WTC11 (cell line): ENCODE measurements at regions not wholly inside any gene's neighbourhood (a gene's known extent, or its start where the extent isn't known, plus 50 kb on each side); places are given as distances from the start of the nearest gene placed in this dataset.

Experiments
- ATAC-seq: fragments of 200-7000 bp; cut with Tn5 transposase; 2 replicates; pipeline ENCODE4 v1.10.0; 2021; ENCODE audit warnings: mild to moderate bottlenecking, moderate library complexity
- CTCF ChIA-PET: fragments of 300-600 bp; sonication (Branson Sonifier 250); formaldehyde crosslinking; loops from one replicate; lab custom pipeline; 2021; ENCODE audit warnings: antibody characterized with exemption; lab: Charles Lee
- POLR2A ChIA-PET: fragments of 350-600 bp; sonication (Branson Sonifier 250); formaldehyde crosslinking; loops from one replicate; lab custom pipeline; 2021; ENCODE audit warnings: antibody characterized with exemption; lab: Charles Lee
- DNase-seq: peaks from one replicate; pipeline ENCODE4 v3.0.0; 2021; ENCODE audit warnings: low spot score
- H3K27ac Mint-ChIP-seq: 2 replicates; pipeline ENCODE4 v1.8.0; 2021; ENCODE audit warnings: mixed read lengths
- H3K27me3 Mint-ChIP-seq: 2 replicates; pipeline ENCODE4 v1.8.0; 2021; ENCODE audit warnings: low read depth, mild to moderate bottlenecking, moderate library complexity, mixed read lengths
- H3K36me3 Mint-ChIP-seq: 2 replicates; pipeline ENCODE4 v1.8.0; 2021; ENCODE audit warnings: mixed read lengths
- H3K4me1 Mint-ChIP-seq: 2 replicates; pipeline ENCODE4 v1.8.0; 2022; ENCODE audit warnings: mixed read lengths
- H3K4me3 Mint-ChIP-seq: 2 replicates; pipeline ENCODE4 v1.8.0; 2021; ENCODE audit warnings: mild to moderate bottlenecking, moderate library complexity, mixed read lengths
- H3K9me3 Mint-ChIP-seq: 2 replicates; pipeline ENCODE4 v1.8.0; 2021; ENCODE audit warnings: mixed read lengths
- ATF1 ChIP-seq: sonication (generic); formaldehyde crosslinking; IDR thresholded peaks from 2 replicates; pipeline ENCODE4 v1.8.1; 2023; ENCODE audit warnings: mild to moderate bottlenecking, moderate library complexity, missing genetic modification reagents
- ATF2 ChIP-seq: sonication (generic); formaldehyde crosslinking; IDR thresholded peaks from 2 replicates; pipeline ENCODE4 v1.8.1; 2022; ENCODE audit warnings: low read depth, missing genetic modification reagents, borderline replicate concordance
- ATF3 ChIP-seq: sonication (generic); formaldehyde crosslinking; conservative IDR thresholded peaks from 2 replicates; pipeline ENCODE4 v1.8.1; 2022; ENCODE audit warnings: mild to moderate bottlenecking, missing genetic modification reagents
- CREB1 ChIP-seq: sonication (generic); formaldehyde crosslinking; IDR thresholded peaks from 2 replicates; pipeline ENCODE4 v1.8.0; 2023; ENCODE audit warnings: mild to moderate bottlenecking, missing genetic modification reagents
- ELF4 ChIP-seq: sonication (generic); formaldehyde crosslinking; IDR thresholded peaks from 2 replicates; pipeline ENCODE4 v1.8.1; 2022; ENCODE audit warnings: low read depth, mild to moderate bottlenecking, moderate library complexity, missing genetic modification reagents
- ETV6 ChIP-seq: sonication (generic); formaldehyde crosslinking; IDR thresholded peaks from 2 replicates; pipeline ENCODE4 v1.8.1; 2022; ENCODE audit warnings: mild to moderate bottlenecking, missing genetic modification reagents
- FOXJ3 ChIP-seq: sonication (generic); formaldehyde crosslinking; IDR thresholded peaks from 2 replicates; pipeline ENCODE4 v1.9.0; 2021; ENCODE audit warnings: missing genetic modification reagents, mild to moderate bottlenecking, borderline replicate concordance
- FOXP4 ChIP-seq: sonication (generic); formaldehyde crosslinking; IDR thresholded peaks from 2 replicates; pipeline ENCODE4 v1.8.0; 2022; ENCODE audit warnings: mild to moderate bottlenecking, missing genetic modification reagents
- GABPB1 ChIP-seq: sonication (generic); formaldehyde crosslinking; IDR thresholded peaks from 2 replicates; pipeline ENCODE4 v1.8.1; 2023; ENCODE audit warnings: mild to moderate bottlenecking, missing genetic modification reagents
- HMGA2 ChIP-seq: fragments of 250-450 bp; sonication (Bioruptor Pico); IDR thresholded peaks from 2 replicates; pipeline ENCODE4 v1.4.0; 2021; ENCODE audit warnings: mild to moderate bottlenecking, moderate library complexity
- KAT7 ChIP-seq: sonication (generic); formaldehyde crosslinking; IDR thresholded peaks from 2 replicates; pipeline ENCODE4 v1.8.1; 2023; ENCODE audit warnings: missing genetic modification reagents, mild to moderate bottlenecking, borderline replicate concordance
- MLX ChIP-seq: sonication (generic); formaldehyde crosslinking; IDR thresholded peaks from 2 replicates; pipeline ENCODE4 v1.8.1; 2023; ENCODE audit warnings: mild to moderate bottlenecking, missing genetic modification reagents, moderate library complexity
- OVOL2 ChIP-seq: fragments of 250-450 bp; sonication (Bioruptor Pico); IDR thresholded peaks from 2 replicates; pipeline ENCODE4 v1.9.0; 2021; ENCODE audit warnings: mild to moderate bottlenecking, borderline replicate concordance
- RORB ChIP-seq: fragments of 250-450 bp; sonication (Bioruptor Pico); IDR thresholded peaks from 2 replicates; pipeline ENCODE4 v1.9.0; 2021; ENCODE audit warnings: mild to moderate bottlenecking
- SOX15 ChIP-seq: fragments of 250-450 bp; sonication (Bioruptor Pico); IDR thresholded peaks from 2 replicates; pipeline ENCODE4 v1.9.0; 2021; ENCODE audit warnings: mild to moderate bottlenecking
- SP1 ChIP-seq: sonication (generic); formaldehyde crosslinking; conservative IDR thresholded peaks from 2 replicates; pipeline ENCODE4 v1.8.1; 2022; ENCODE audit warnings: missing genetic modification reagents
- STAT6 ChIP-seq: sonication (generic); formaldehyde crosslinking; conservative IDR thresholded peaks from 2 replicates; pipeline ENCODE4 v1.8.1; 2023; ENCODE audit warnings: mild to moderate bottlenecking, low read depth, missing genetic modification reagents, moderate library complexity
- TCF7 ChIP-seq: sonication (generic); formaldehyde crosslinking; IDR thresholded peaks from 2 replicates; pipeline ENCODE4 v1.8.0; 2022; ENCODE audit warnings: mild to moderate bottlenecking, low read depth, missing genetic modification reagents, moderate library complexity
- ZNF396 ChIP-seq: fragments of 250-450 bp; sonication (Bioruptor Pico); IDR thresholded peaks from 2 replicates; pipeline ENCODE4 v1.8.0; 2021; ENCODE audit warnings: mild to moderate bottlenecking, moderate library complexity, borderline replicate concordance
- ZNF425 ChIP-seq: fragments of 250-450 bp; sonication (Bioruptor Pico); conservative IDR thresholded peaks from 2 replicates; pipeline ENCODE4 v1.9.0; 2021; ENCODE audit warnings: mild to moderate bottlenecking
- ZNF671 ChIP-seq: fragments of 250-450 bp; sonication (Bioruptor Pico); IDR thresholded peaks from 2 replicates; pipeline ENCODE4 v1.8.0; 2021; ENCODE audit warnings: mild to moderate bottlenecking
- ZSCAN18 ChIP-seq: fragments of 250-450 bp; sonication (Bioruptor Pico); IDR thresholded peaks from 2 replicates; pipeline ENCODE4 v2.1.2; 2022; ENCODE audit warnings: mild to moderate bottlenecking, moderate library complexity

- TF ChIP-seq STAT6 (CRISPR knock-in tag) (no peak), ZNF396 (CRISPR knock-in tag) (no peak), ATF3 (CRISPR knock-in tag) (no peak), ELF4 (CRISPR knock-in tag) (no peak), ETV6 (CRISPR knock-in tag) (no peak), ZNF671 (CRISPR knock-in tag) (no peak), SOX15 (CRISPR knock-in tag) (no peak), ZNF425 (CRISPR knock-in tag) (no peak)
- TF ChIP-seq, all 79 proteins: peak for 0
Observed at GRCh38 chr1:199937161-199937560, 90.3 kb upstream of the NR5A2 start (continued).

- ChIA-PET POLR2A (no interaction called here), CTCF (no interaction called here)
- H3K27ac Mint-ChIP-seq = no peak overlapping the region
- no peaks in the 10 kb centered on the region for H3K4me1 Mint-ChIP-seq
- no peaks in the 10 kb centered on the region for H3K36me3 Mint-ChIP-seq
- H3K27me3 Mint-ChIP-seq = no peaks in the 10 kb centered on the region
- H3K4me3 Mint-ChIP-seq = no peak overlapping the region
- no peak for TF ChIP-seq OVOL2 (CRISPR knock-in tag)
- TF ChIP-seq GABPB1 = no peak
- TF ChIP-seq RORB (CRISPR knock-in tag) = no peak
- TF ChIP-seq SP1 (CRISPR knock-in tag) = no peak
- TF ChIP-seq ATF1 (CRISPR knock-in tag) = no peak
- no peak for TF ChIP-seq HMGA2 (CRISPR knock-in tag)
- no peak for TF ChIP-seq FOXP4 (CRISPR knock-in tag)
- no peak for TF ChIP-seq CREB1
- no peak for TF ChIP-seq ATF3 (CRISPR knock-in tag)
- no peak for TF ChIP-seq FOXJ3 (CRISPR knock-in tag)
- no peak for TF ChIP-seq ATF2
- TF ChIP-seq MLX = no peak
- TF ChIP-seq KAT7 (CRISPR knock-in tag) = no peak
- no peak for TF ChIP-seq ZSCAN18 (CRISPR knock-in tag)
- no peak for TF ChIP-seq TCF7 (CRISPR knock-in tag)
- TF ChIP-seq, all 79 proteins: peak for 0
- H3K9me3 Mint-ChIP-seq = no peaks in the 10 kb centered on the region
- no peak for DNase-seq
- ATAC-seq = no peak
Observed at GRCh38 chr1:199937661-199938060, 89.8 kb upstream of the NR5A2 start.
